GM18867 (cell line): ENCODE measurements at regions not wholly inside any gene's neighbourhood (a gene's known extent, or its start where the extent isn't known, plus 50 kb on each side); places are given as distances from the start of the nearest gene placed in this dataset.

Source experiments
- ATAC-seq: cut with Tn5 transposase; IDR thresholded peaks from one replicate; pipeline ENCODE4 v1.9.1; 2021; ENCODE audit warnings: mild to moderate bottlenecking, moderate library complexity; ENCODE audit not compliant: unreplicated experiment

- no peak for ATAC-seq
Observed at GRCh38 chr18:2258954-2259353, 312.4 kb downstream of the METTL4 start.

- no peak for ATAC-seq
Observed at GRCh38 chr18:2263303-2263890, 307.9 kb downstream of the METTL4 start.

- no peak for ATAC-seq
Observed at GRCh38 chr18:2274613-2275012, 296.7 kb downstream of the METTL4 start.

GRCh38 chr18:2281086-2281485 lies 290.2 kb downstream of the METTL4 start:
- no peak for ATAC-seq

- no peak for ATAC-seq
Observed at GRCh38 chr18:2281523-2282199, 289.6 kb downstream of the METTL4 start.

GRCh38 chr18:2293109-2293839 lies 278.0 kb downstream of the METTL4 start:
- no peak for ATAC-seq

- no peak for ATAC-seq
Observed at GRCh38 chr18:2301316-2301715, 270.0 kb downstream of the METTL4 start.

GRCh38 chr18:2302012-2302411 lies 269.3 kb downstream of the METTL4 start:
- no peak for ATAC-seq

GRCh38 chr18:2302628-2303516 lies 268.4 kb downstream of the METTL4 start:
- no peak for ATAC-seq

GRCh38 chr18:2303517-2304238 lies 267.6 kb downstream of the METTL4 start:
- no peak for ATAC-seq

- no peak for ATAC-seq
Observed at GRCh38 chr18:2304378-2305175, 266.7 kb downstream of the METTL4 start.

- ATAC-seq = no peak
Observed at GRCh38 chr18:2306606-2307005, 264.7 kb downstream of the METTL4 start.

GRCh38 chr18:2310886-2311285 lies 260.4 kb downstream of the METTL4 start:
- ATAC-seq = no peak

GRCh38 chr18:2312440-2312839 lies 258.9 kb downstream of the METTL4 start:
- ATAC-seq = peak; percentile 86

- no peak for ATAC-seq
Observed at GRCh38 chr18:2313332-2313731, 258.0 kb downstream of the METTL4 start.

- ATAC-seq = no peak
Observed at GRCh38 chr18:2316082-2316750, 255.1 kb downstream of the METTL4 start.

GRCh38 chr18:2316751-2317696 lies 254.3 kb downstream of the METTL4 start:
- no peak for ATAC-seq

GRCh38 chr18:2324459-2324858 lies 246.8 kb downstream of the METTL4 start:
- no peak for ATAC-seq
